Ishikawa (cell line): ENCODE measurements at regions not wholly inside any gene's neighbourhood (a gene's known extent, or its start where the extent isn't known, plus 50 kb on each side); places are given as distances from the start of the nearest gene placed in this dataset.

Experiments used
- RAD21 ChIP-seq: IDR thresholded peaks from 2 replicates; pipeline ENCODE4 v1.6.1; 2012; ENCODE audit warnings: low read depth
- TF ChIP-seq, protein P1 (sequence below): IDR thresholded peaks from 2 replicates; pipeline ENCODE4 v1.6.1; 2012; ENCODE audit warnings: low read depth, mild to moderate bottlenecking

DNA sequence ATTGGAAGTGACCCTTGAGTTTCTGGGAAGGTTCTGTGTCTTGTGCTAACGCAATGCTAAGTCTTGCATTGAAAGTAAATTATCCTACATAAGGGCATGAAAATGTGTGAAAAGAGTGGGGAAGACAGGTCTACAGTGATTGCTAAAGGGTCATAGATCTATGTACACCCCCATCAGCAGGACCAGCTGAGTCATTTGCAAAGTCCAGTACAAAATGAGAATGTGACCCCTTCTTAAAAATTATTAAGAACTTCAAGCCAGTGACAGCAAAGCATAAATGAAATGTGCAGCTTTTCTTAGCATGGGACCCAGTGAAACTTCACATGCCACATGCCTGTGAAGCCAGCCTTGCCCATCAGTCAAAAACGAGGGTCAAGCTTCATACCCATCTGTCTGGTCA, 640.7 kb upstream of the MKI67 start:
- TF ChIP-seq, protein P1, sequence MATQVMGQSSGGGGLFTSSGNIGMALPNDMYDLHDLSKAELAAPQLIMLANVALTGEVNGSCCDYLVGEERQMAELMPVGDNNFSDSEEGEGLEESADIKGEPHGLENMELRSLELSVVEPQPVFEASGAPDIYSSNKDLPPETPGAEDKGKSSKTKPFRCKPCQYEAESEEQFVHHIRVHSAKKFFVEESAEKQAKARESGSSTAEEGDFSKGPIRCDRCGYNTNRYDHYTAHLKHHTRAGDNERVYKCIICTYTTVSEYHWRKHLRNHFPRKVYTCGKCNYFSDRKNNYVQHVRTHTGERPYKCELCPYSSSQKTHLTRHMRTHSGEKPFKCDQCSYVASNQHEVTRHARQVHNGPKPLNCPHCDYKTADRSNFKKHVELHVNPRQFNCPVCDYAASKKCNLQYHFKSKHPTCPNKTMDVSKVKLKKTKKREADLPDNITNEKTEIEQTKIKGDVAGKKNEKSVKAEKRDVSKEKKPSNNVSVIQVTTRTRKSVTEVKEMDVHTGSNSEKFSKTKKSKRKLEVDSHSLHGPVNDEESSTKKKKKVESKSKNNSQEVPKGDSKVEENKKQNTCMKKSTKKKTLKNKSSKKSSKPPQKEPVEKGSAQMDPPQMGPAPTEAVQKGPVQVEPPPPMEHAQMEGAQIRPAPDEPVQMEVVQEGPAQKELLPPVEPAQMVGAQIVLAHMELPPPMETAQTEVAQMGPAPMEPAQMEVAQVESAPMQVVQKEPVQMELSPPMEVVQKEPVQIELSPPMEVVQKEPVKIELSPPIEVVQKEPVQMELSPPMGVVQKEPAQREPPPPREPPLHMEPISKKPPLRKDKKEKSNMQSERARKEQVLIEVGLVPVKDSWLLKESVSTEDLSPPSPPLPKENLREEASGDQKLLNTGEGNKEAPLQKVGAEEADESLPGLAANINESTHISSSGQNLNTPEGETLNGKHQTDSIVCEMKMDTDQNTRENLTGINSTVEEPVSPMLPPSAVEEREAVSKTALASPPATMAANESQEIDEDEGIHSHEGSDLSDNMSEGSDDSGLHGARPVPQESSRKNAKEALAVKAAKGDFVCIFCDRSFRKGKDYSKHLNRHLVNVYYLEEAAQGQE, result no peak
- TF ChIP-seq RAD21, result no peak
